ENCODE measurements at regions not wholly inside any gene's neighbourhood (a gene's known extent, or its start where the extent isn't known, plus 50 kb on each side); places are given as distances from the start of the nearest gene placed in this dataset.
"Not testable (repeated sequence)": the region's sequence is repeated elsewhere in the genome, so short reads cannot be mapped to it uniquely, and the experiment has no call there.

DNA sequence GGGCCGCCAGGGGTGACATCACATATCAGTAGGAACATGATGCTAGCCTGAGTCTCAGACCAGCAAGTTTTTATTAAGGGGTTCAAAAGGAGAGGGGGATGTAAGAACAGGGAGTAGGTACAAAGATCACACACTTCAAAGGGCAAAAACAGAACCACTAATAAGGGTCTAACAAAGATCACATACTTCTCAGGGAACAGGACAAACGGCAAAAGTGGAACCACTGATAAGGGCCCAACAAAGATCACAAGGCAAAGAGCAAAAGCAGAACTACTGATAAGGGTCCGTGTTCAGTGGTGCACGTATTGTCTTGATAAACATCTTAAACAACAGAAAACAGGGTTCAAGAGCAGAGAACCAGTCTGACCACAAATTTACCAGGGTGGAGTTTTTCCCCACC, 107.0 kb downstream of the CCNG2 start:
- not testable (repeated sequence) for TF ChIP-seq CTCF, POLR2A (IDR thresholded peaks at IDR 0.05)
